HCT116 (cell line): ENCODE measurements at regions not wholly inside any gene's neighbourhood (a gene's known extent, or its start where the extent isn't known, plus 50 kb on each side); places are given as distances from the start of the nearest gene placed in this dataset.

Experiments used
- ATAC-seq: fragments of 200-7000 bp; cut with Tn5 transposase; 2 replicates; pipeline ENCODE4 v1.9.1; 2020; ENCODE audit warnings: mild to moderate bottlenecking, moderate library complexity
- BruUV-seq: library from RNA; stranded (reverse); fragments of 400-500 nt; replicated peaks from 2 replicates; lab custom pipeline; 2021; lab: Mats Ljungman, UMichigan
- CTCF ChIA-PET: fragments of 300-600 bp; sonication (Branson Sonifier 250); formaldehyde crosslinking; loops from one replicate; lab custom pipeline; 2021; ENCODE audit warnings: antibody characterized with exemption; lab: Charles Lee
- POLR2A ChIA-PET: fragments of 300-600, 350-600 bp; sonication (Branson Sonifier 250); formaldehyde crosslinking; loops from one replicate; lab custom pipeline; 2021; ENCODE audit warnings: antibody characterized with exemption; lab: Charles Lee
- RAD21 ChIA-PET, 2 experiments: fragments of 300-600 bp; sonication (Branson Sonifier 250); formaldehyde crosslinking; loops; one replicate each; lab custom pipeline; 2023; ENCODE audit warnings: low total read pairs in 2 of 2; ENCODE audit not compliant: uncharacterized antibody in 2 of 2, unreplicated experiment in 2 of 2, low non-redundant PET in 1 of 2; lab: Charles Lee
- DNase-seq: peaks from one replicate; pipeline ENCODE4 v3.0.0-alpha.2; 2010; ENCODE audit warnings: low read depth, low spot score
- H2AFZ ChIP-seq: fragments of 200-600 bp; shearing (Covaris generic), sonication (generic); 2 replicates; pipeline ENCODE4 v1.6.1; 2017; ENCODE audit warnings: low read depth, mixed run types, mixed read lengths, antibody characterized with exemption, low read length; ENCODE audit not compliant: poor library complexity, severe bottlenecking
- H3K27ac ChIP-seq: 2 replicates; pipeline ENCODE4 v1.5.1; 2012; ENCODE audit warnings: low read depth, low read length
- H3K27me3 ChIP-seq: fragments of 200-600 bp; sonication (generic); 2 replicates; pipeline ENCODE4 v1.6.1; 2016; ENCODE audit warnings: mixed run types, low read length, mixed read lengths; ENCODE audit not compliant: insufficient read depth
- H3K36me3 ChIP-seq, 2 experiments: fragments of 200-500 bp in 1 of 2; fragments of 200-600 bp in 1 of 2; sonication (Bioruptor generic) in 1 of 2; sonication (generic) in 1 of 2; 2 replicates each; pipeline versions ENCODE4 v1.5.1 to v1.6.1; 2014 to 2016; ENCODE audit warnings: low read length in 2 of 2, inconsistent platforms in 1 of 2, mixed read lengths in 1 of 2, mixed run types in 1 of 2; ENCODE audit not compliant: insufficient read depth in 2 of 2, control insufficient read depth in 1 of 2
- H3K4me1 ChIP-seq, 2 experiments: fragments of 200-600 bp in 1 of 2; sonication (generic) in 1 of 2; 2 replicates each; pipeline versions ENCODE4 v1.5.1 to v1.6.1; 2012 to 2017; ENCODE audit warnings: low read length in 2 of 2, inconsistent platforms in 1 of 2, mild to moderate bottlenecking in 1 of 2, mixed read lengths in 1 of 2, mixed run types in 1 of 2, moderate library complexity in 1 of 2; ENCODE audit not compliant: insufficient read depth in 2 of 2, control insufficient read depth in 1 of 2
- H3K4me2 ChIP-seq: fragments of 200-600 bp; sonication (generic); 2 replicates; pipeline ENCODE4 v1.6.1; 2017; ENCODE audit warnings: mixed run types, low read length, mixed read lengths
- H3K4me3 ChIP-seq, 2 experiments: fragments of 200-600 bp in 1 of 2; sonication (generic) in 1 of 2; replicated peaks in 1 of 2; 2 replicates each; pipeline ENCODE4 v1.5.1; 2011 to 2016; ENCODE audit warnings: low read length in 2 of 2, control low read depth in 1 of 2, low read depth in 1 of 2, mild to moderate bottlenecking in 1 of 2, mixed read lengths in 1 of 2, mixed run types in 1 of 2
- H3K79me2 ChIP-seq: fragments of 200-600 bp; sonication (generic); 2 replicates; pipeline ENCODE4 v1.6.1; 2017; ENCODE audit warnings: mild to moderate bottlenecking, mixed run types, low read length, moderate library complexity, mixed read lengths; ENCODE audit not compliant: insufficient read depth
- H3K9ac ChIP-seq: fragments of 200-600 bp; sonication (generic); 2 replicates; pipeline ENCODE4 v1.6.1; 2016; ENCODE audit warnings: low read length, mixed read lengths
- H3K9me2 ChIP-seq: fragments of 200-600 bp; sonication (generic), shearing (Covaris generic); 2 replicates; pipeline ENCODE4 v1.6.1; 2017; ENCODE audit warnings: mixed run types, mild to moderate bottlenecking, moderate library complexity; ENCODE audit not compliant: insufficient read depth
- H3K9me3 ChIP-seq, 2 experiments: fragments of 200-500 bp in 1 of 2; fragments of 200-600 bp in 1 of 2; sonication (Bioruptor generic) in 1 of 2; sonication (generic) in 1 of 2; 2 replicates each; pipeline ENCODE4 v1.6.1; 2014 to 2017; ENCODE audit warnings: low read length in 2 of 2, mixed read lengths in 2 of 2, inconsistent platforms in 1 of 2, low read depth in 1 of 2, mild to moderate bottlenecking in 1 of 2, mixed run types in 1 of 2, moderate library complexity in 1 of 2; ENCODE audit not compliant: control insufficient read depth in 1 of 2, insufficient read depth in 1 of 2
- H4K20me1 ChIP-seq: fragments of 200-600 bp; sonication (generic), shearing (Covaris generic); 2 replicates; pipeline ENCODE4 v1.6.1; 2017; ENCODE audit warnings: mixed run types, mild to moderate bottlenecking, moderate library complexity; ENCODE audit not compliant: insufficient read depth
- CEBPB ChIP-seq: IDR thresholded peaks from 2 replicates; pipeline ENCODE4 v1.6.1; 2012; ENCODE audit warnings: low read depth
- ELF1 ChIP-seq: IDR thresholded peaks from 2 replicates; pipeline ENCODE4 v1.6.1; 2012; ENCODE audit warnings: low read depth, borderline replicate concordance
- EZH2phosphoT487 ChIP-seq: fragments of 200-600 bp; IDR thresholded peaks from 2 replicates; pipeline ENCODE4 v1.6.1; 2018; ENCODE audit warnings: antibody characterized with exemption, borderline replicate concordance
- FOSL1 ChIP-seq: IDR thresholded peaks from 2 replicates; pipeline ENCODE4 v1.6.1; 2012; ENCODE audit warnings: low read depth
- JUND ChIP-seq: IDR thresholded peaks from 2 replicates; pipeline ENCODE4 v1.6.1; 2012
- SIN3A ChIP-seq: IDR thresholded peaks from 2 replicates; pipeline ENCODE4 v1.6.1; 2012; ENCODE audit warnings: low read depth
- TCF7L2 ChIP-seq: IDR thresholded peaks from 2 replicates; pipeline ENCODE4 v1.7.0; 2011; ENCODE audit warnings: borderline replicate concordance, inconsistent platforms; ENCODE audit not compliant: insufficient read depth, insufficient read length; ENCODE audit errors: extremely low read depth
- ZFX ChIP-seq: fragments of 450-650 bp; IDR thresholded peaks from 2 replicates; pipeline ENCODE4 v1.6.1; 2017
- ZNF274 ChIP-seq: fragments of 200-500 bp; sonication (Bioruptor generic); IDR thresholded peaks from 2 replicates; pipeline ENCODE4 v1.6.1; 2014; ENCODE audit warnings: mild to moderate bottlenecking, low read depth, low read length, inconsistent platforms
- intact Hi-C: fragments of 100-400 bp; cut with micrococcal nuclease; formaldehyde crosslinking; loops from 2 replicates; pipeline ENCODE4 v1.10.0; 2022
- TF ChIP-seq, protein P1 (sequence below): IDR thresholded peaks from 2 replicates; pipeline ENCODE4 v1.6.1; 2011; ENCODE audit warnings: mild to moderate bottlenecking, low read length, moderate library complexity; ENCODE audit not compliant: insufficient replicate concordance; ENCODE audit errors: extremely low read depth

DNA sequence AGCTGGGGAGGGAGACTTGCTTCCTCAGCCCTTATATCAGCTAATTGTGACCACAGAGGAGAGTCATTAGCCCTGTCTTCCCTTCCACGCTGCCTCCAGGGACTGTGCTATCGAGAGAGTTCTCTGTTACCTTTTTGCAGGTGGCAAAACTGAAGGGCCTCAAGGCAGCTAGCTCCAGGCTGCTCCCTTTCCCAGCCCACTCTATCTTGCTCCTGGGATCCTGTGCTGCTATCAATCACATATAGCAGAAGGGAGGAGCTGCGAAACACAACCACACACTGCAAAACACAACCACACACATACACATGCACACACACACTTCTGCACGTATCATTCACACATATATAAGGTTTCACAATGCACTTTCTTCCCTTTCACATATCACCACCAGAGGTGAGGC, 205.3 kb upstream of the MTNR1B start:
- Histone ChIP-seq H2AFZ (no peak overlapping the region), H4K20me1 (no peaks in the 10 kb centered on the region), H3K4me3 (no peak overlapping the region), H3K9me2 (no peaks in the 10 kb centered on the region), H3K79me2 (no peaks in the 10 kb centered on the region), H3K27ac (no peak overlapping the region), H3K4me2 (no peak overlapping the region), H3K9me3 (no peaks in the 10 kb centered on the region), H3K36me3 (no peaks in the 10 kb centered on the region), H3K27me3 (no peaks in the 10 kb centered on the region), H3K9ac (no peak overlapping the region), H3K4me1 (no peaks in the 10 kb centered on the region)
- BruUV-seq: no TSS peak
- TF ChIP-seq CEBPB (no peak), EZH2phosphoT487 (no peak), TCF7L2 (no peak), FOSL1 (no peak), ELF1 (no peak), ZFX (no peak), JUND (no peak), ZNF274 (no peak), SIN3A (no peak)
- TF ChIP-seq, protein P1, sequence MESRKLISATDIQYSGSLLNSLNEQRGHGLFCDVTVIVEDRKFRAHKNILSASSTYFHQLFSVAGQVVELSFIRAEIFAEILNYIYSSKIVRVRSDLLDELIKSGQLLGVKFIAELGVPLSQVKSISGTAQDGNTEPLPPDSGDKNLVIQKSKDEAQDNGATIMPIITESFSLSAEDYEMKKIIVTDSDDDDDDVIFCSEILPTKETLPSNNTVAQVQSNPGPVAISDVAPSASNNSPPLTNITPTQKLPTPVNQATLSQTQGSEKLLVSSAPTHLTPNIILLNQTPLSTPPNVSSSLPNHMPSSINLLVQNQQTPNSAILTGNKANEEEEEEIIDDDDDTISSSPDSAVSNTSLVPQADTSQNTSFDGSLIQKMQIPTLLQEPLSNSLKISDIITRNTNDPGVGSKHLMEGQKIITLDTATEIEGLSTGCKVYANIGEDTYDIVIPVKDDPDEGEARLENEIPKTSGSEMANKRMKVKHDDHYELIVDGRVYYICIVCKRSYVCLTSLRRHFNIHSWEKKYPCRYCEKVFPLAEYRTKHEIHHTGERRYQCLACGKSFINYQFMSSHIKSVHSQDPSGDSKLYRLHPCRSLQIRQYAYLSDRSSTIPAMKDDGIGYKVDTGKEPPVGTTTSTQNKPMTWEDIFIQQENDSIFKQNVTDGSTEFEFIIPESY: no peak
- ATAC-seq: no peak
- intact Hi-C loops: no loop called here
- POLR2A ChIA-PET: no interaction called here
- CTCF ChIA-PET: no interaction called here
- RAD21 ChIA-PET: no interaction called here
- no peak for DNase-seq
